ENCODE measurements at regions not wholly inside any gene's neighbourhood (a gene's known extent, or its start where the extent isn't known, plus 50 kb on each side); places are given as distances from the start of the nearest gene placed in this dataset.

GRCh38 chr9:30851600-30851999, 1532.8 kb upstream of the ACO1 start (continued):
- 0 out of 2 replicates have a peak, but pooled peaks have one; percentile 11 for TF ChIP-seq TEAD4 (IDR thresholded peaks at IDR 0.05; ENCODE audit: low read depth, low read length)
- TF ChIP-seq USF2 (IDR thresholded peaks at IDR 0.05; ENCODE audit: low read length) = no peak
- no peak for TF ChIP-seq HDAC2 (IDR thresholded peaks at IDR 0.05; ENCODE audit: borderline replicate concordance in 1 of 2, low read depth in 2 of 2, low read length in 2 of 2)
- TF ChIP-seq RBBP5 (IDR thresholded peaks at IDR 0.05; ENCODE audit: borderline replicate concordance, low read depth, low read length) = no peak
- 0 out of 2 replicates have a peak, but pooled peaks have one; percentile 56 for TF ChIP-seq TCF12 (IDR thresholded peaks at IDR 0.05; ENCODE audit: low read depth, low read length)
- TF ChIP-seq PHF8 (conservative IDR thresholded peaks at IDR 0.05; ENCODE audit: low read depth, low read length) = no peak
- TF ChIP-seq EGR1 (IDR thresholded peaks at IDR 0.05; ENCODE audit: borderline replicate concordance, low read depth, low read length) = no peak
- no peak for TF ChIP-seq CTCF (IDR thresholded peaks at IDR 0.05; ENCODE audit: control extremely low read depth in 1 of 3, insufficient read depth in 1 of 3, low read depth in 1 of 3, low read length in 3 of 3)
- no peak for TF ChIP-seq CTBP2 (IDR thresholded peaks at IDR 0.05; ENCODE audit: borderline replicate concordance, insufficient read depth, insufficient read length, low read length)
- no peak for TF ChIP-seq ATF3 (IDR thresholded peaks at IDR 0.05; ENCODE audit: insufficient read depth, low read depth, low read length)
- TF ChIP-seq KDM5A (IDR thresholded peaks at IDR 0.05; ENCODE audit: low read length) = no peak
- no peak for TF ChIP-seq POLR2A (IDR thresholded peaks at IDR 0.05; ENCODE audit: control extremely low read depth in 1 of 2, low read depth in 2 of 2, low read length in 2 of 2)
- TF ChIP-seq RFX5 (IDR thresholded peaks at IDR 0.05; ENCODE audit: borderline replicate concordance, low read depth, low read length) = no peak
- no peak for TF ChIP-seq FOSL1 (IDR thresholded peaks at IDR 0.05; ENCODE audit: insufficient read depth, low read depth, low read length)
- no peak for TF ChIP-seq RXRA (IDR thresholded peaks at IDR 0.05; ENCODE audit: insufficient read depth, low read depth, low read length)
- no peak for TF ChIP-seq BACH1 (IDR thresholded peaks at IDR 0.05; ENCODE audit: low read length)
- TF ChIP-seq SIX5 (IDR thresholded peaks at IDR 0.05; ENCODE audit: low read depth, low read length) = no peak
- TF ChIP-seq SUZ12 (IDR thresholded peaks at IDR 0.05; ENCODE audit: low read length) = no peak
- TF ChIP-seq TAF1 (IDR thresholded peaks at IDR 0.05; ENCODE audit: low read depth, low read length) = no peak
- peak in 1 of 2 experiments; percentile 23; a peak in 2 of 4 replicates for TF ChIP-seq RAD21 (IDR thresholded peaks at IDR 0.05 in 1 of 2, conservative IDR thresholded peaks at IDR 0.05 in 1 of 2; ENCODE audit: low read depth in 2 of 2, low read length in 2 of 2)
- no peak for TF ChIP-seq POU5F1 (IDR thresholded peaks at IDR 0.05; ENCODE audit: low read depth, low read length)
- TF ChIP-seq BRCA1 (IDR thresholded peaks at IDR 0.05; ENCODE audit: low read depth, low read length) = no peak
